Testis (tissue), 2 donors: ENCODE measurements at regions not wholly inside any gene's neighbourhood (a gene's known extent, or its start where the extent isn't known, plus 50 kb on each side); places are given as distances from the start of the nearest gene placed in this dataset.
"Not testable (repeated sequence)": the region's sequence is repeated elsewhere in the genome, so short reads cannot be mapped to it uniquely, and the experiment has no call there.

ENCODE experiments used
- DNase-seq: peaks from one replicate; pipeline ENCODE4 v3.0.0-alpha.2; 2019
- H3K27ac ChIP-seq, 2 donors: fragments of 200-600 bp; sonication (generic); one replicate each; pipeline ENCODE4 v1.5.1; 2019
- H3K27me3 ChIP-seq: fragments of 200-600 bp; sonication (generic); one replicate; pipeline ENCODE4 v1.5.1; 2019
- H3K36me3 ChIP-seq: fragments of 200-600 bp; sonication (generic); one replicate; pipeline ENCODE4 v1.5.1; 2017; ENCODE audit warnings: low read depth; ENCODE audit errors: missing control alignments
- H3K4me1 ChIP-seq: fragments of 200-600 bp; sonication (generic); one replicate; pipeline ENCODE4 v1.5.1; 2019
- H3K4me3 ChIP-seq, 2 donors: fragments of 200-600 bp; sonication (generic); one replicate each; pipeline ENCODE4 v1.5.1; 2017 to 2019
- H3K9me3 ChIP-seq: fragments of 200-600 bp; sonication (generic); one replicate; pipeline ENCODE4 v1.5.1; 2017
- POLR2A ChIP-seq: fragments of 450-650 bp; IDR thresholded peaks from one replicate; pipeline ENCODE4 v1.6.1; 2017; ENCODE audit warnings: antibody characterized with exemption, mild to moderate bottlenecking, moderate library complexity
- whole genome bisulfite sequencing, 2 donors: methylation state at CpG; one replicate each; pipeline ENCODE4 v1.1.5; 2018; 5-methylcytosine and 5-hydroxymethylcytosine counted together
- intact Hi-C: fragments of 100-400 bp; cut with DNase I; formaldehyde crosslinking; loops from one replicate; pipeline ENCODE4 v1.15.1; 2023; ENCODE audit warnings: low total_unique reads
- TF ChIP-seq, protein P1 (sequence below), 3 experiments: fragments of 450-650 bp in 2 of 3; fragments of 200-600 bp in 1 of 3; sonication (generic) in 1 of 3; IDR thresholded peaks; one replicate each; pipeline ENCODE4 v1.5.1; 2016 to 2019; ENCODE audit warnings: antibody characterized with exemption in 3 of 3, mild to moderate bottlenecking in 2 of 3, moderate library complexity in 1 of 3

DNA sequence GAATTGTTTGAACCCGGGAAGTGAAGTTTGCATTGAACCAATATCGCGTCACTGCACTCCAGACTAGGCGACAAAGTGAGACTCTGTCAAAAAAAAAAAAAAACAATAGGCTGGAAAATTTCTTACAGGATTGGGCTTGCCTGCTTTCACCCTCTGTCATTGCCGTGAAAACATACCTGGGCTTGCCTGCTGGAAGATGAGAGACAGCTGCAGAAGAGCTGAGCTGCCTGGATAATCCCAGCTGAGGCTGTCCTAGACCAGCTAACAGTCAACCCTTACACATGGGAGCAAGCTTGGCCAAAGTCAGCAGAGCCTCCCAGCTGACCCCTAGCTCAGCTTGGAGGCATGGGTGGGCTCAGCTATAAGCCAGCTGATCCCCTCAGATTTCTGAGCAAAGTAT is 306.2 kb downstream of the CCSER2 start:
- TF ChIP-seq, protein P1, sequence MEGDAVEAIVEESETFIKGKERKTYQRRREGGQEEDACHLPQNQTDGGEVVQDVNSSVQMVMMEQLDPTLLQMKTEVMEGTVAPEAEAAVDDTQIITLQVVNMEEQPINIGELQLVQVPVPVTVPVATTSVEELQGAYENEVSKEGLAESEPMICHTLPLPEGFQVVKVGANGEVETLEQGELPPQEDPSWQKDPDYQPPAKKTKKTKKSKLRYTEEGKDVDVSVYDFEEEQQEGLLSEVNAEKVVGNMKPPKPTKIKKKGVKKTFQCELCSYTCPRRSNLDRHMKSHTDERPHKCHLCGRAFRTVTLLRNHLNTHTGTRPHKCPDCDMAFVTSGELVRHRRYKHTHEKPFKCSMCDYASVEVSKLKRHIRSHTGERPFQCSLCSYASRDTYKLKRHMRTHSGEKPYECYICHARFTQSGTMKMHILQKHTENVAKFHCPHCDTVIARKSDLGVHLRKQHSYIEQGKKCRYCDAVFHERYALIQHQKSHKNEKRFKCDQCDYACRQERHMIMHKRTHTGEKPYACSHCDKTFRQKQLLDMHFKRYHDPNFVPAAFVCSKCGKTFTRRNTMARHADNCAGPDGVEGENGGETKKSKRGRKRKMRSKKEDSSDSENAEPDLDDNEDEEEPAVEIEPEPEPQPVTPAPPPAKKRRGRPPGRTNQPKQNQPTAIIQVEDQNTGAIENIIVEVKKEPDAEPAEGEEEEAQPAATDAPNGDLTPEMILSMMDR (IDR thresholded peaks at IDR 0.05): no peak
- Histone ChIP-seq H3K4me3 (no peak overlapping the region), H3K27me3 (no peaks in the 10 kb centered on the region), H3K4me1 (no peaks in the 10 kb centered on the region), H3K36me3 (no peaks in the 10 kb centered on the region), H3K9me3 (no peaks in the 10 kb centered on the region), H3K27ac (no peak overlapping the region)
- intact Hi-C loops: no loop called here
- WGBS, 2 donors: 92 to 93% methylated on average over 5 of the region's 5 CpGs
- DNase-seq: no peak

DNA sequence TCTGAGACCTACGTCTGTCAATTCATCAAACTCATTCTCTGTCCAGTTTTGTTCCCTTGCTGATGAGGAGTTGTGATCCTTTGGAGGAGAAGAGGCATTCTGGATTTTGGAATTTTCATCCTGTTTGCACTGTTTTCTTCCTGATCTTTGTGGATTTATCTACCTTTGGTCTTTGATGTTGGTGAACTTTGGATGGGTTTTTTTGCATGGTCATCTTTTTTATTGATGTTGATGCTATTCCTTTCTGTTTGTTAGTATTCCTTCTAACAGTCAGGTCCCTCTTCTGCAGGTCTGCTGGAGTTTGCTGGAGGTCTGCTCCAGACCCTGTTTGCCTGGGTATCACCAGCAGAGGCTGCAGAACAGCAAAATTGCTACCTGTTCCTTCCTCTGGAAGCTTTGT is 322.2 kb downstream of the CCSER2 start:
- DNase-seq, H3K4me1 ChIP-seq, H3K27me3 ChIP-seq, H3K9me3 ChIP-seq, intact Hi-C loops, H3K4me3 ChIP-seq, H3K27ac ChIP-seq, H3K36me3 ChIP-seq: not testable (repeated sequence)
- 92 to 95% methylated on average over 1 of the region's 1 CpG for WGBS, 2 donors

DNA sequence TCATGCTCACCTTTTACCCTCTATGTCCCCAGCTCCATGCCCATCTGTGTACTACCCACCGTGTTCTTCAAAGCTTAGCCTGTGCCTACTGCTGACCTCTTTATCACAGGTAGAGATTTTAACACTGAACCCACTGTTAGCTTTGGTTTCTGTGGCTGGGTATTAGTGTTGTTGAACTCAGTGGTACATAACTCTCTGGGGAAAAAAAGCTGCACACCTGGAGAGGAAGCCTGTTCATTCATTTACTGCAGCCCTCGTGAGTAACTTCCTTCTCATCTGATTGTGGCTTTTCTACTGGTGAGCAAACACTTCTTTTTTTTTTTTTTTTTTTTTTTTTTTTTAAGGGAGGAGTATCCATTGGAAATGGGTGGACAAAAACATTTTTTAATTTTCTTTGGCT is 326.3 kb downstream of the CCSER2 start:
- DNase-seq: no peak
- no peaks in the 10 kb centered on the region for H3K9me3 ChIP-seq
- no peak overlapping the region for H3K4me3 ChIP-seq
- H3K36me3 ChIP-seq: no peaks in the 10 kb centered on the region
- no peaks in the 10 kb centered on the region for H3K4me1 ChIP-seq
- no peak overlapping the region for H3K27ac ChIP-seq
- TF ChIP-seq, protein P1 (IDR thresholded peaks at IDR 0.05): no peak
- no peak for TF ChIP-seq POLR2A
- 60 to 70% methylated on average over 2 of the region's 2 CpGs for WGBS, 2 donors
- no peaks in the 10 kb centered on the region for H3K27me3 ChIP-seq
- intact Hi-C loops: no loop called here

DNA sequence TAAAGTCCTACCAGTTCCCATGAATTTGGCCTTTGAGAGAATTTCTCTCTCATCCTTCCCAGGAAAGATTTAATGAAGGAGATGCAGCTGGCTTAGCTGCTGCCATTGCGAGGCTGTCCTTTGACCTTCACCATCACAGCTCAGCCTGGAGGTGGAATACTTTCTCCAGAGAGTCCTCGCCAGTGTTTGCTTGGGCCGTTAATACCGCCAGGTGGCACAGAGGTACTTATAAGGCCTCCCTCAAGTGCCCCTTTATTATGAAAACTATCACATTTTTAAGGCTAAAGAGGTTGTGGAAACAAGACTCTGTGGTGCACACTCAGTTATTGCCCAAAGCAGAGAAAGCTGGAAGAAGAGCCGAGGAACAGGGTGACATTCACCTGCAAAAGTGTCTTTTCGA is 330.6 kb downstream of the CCSER2 start:
- Histone ChIP-seq H3K27ac (no peak overlapping the region), H3K9me3 (no peaks in the 10 kb centered on the region), H3K27me3 (no peaks in the 10 kb centered on the region), H3K36me3 (no peaks in the 10 kb centered on the region), H3K4me1 (no peaks in the 10 kb centered on the region), H3K4me3 (no peak overlapping the region)
- intact Hi-C loops: no loop called here
- no peak for TF ChIP-seq POLR2A
- TF ChIP-seq, protein P1 (IDR thresholded peaks at IDR 0.05): no peak
- 92 to 93% methylated on average over 6 of the region's 6 CpGs for WGBS, 2 donors
- DNase-seq: no peak

DNA sequence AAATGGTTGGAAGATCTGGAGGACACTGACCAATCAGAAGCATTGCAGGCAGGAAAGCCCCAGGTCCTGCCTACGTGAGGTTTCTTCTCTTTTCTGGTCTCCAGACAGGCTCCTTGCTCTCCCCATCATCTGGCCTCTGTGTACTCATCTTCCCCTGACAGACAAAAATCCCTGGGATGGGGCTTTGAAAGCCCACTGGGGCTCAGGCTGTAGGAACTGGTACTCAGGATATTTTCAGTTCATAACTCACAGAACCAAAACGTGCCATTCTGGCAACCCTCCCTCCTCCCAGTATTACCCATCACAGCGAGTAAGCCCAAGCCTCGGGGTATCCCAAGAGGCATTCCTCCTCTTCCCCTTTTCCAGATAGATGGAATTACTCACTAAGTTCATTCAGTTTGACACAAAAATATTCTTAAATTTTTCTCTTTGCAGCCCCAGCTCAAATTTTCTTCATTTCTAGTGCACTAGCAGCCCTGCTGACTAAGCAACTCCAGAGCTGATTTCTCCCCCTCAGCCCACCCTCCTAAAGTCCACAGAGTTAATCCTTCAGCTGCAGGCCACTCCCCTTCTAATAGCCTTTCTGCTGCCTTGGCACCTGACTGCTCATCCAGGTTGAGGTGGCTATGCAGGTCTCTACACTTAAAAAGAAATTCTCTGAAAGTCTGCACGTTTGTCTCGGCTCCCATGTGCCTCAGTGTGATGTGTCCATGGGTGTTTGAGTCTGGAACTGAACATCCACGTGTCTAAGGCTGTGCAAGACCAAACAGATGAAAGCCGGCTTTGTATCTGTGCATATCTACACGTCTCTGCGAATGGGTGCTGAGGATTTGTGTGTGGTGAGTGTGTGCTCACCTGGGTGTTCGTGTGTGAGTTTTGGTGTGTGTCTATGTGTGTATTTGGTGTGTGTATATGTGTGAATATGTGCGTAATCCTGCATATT is 331.4 kb downstream of the CCSER2 start:
- H3K4me1 ChIP-seq: no peaks in the 10 kb centered on the region
- TF ChIP-seq, protein P1 (IDR thresholded peaks at IDR 0.05): no peak
- no peak for TF ChIP-seq POLR2A
- no peaks in the 10 kb centered on the region for H3K9me3 ChIP-seq
- H3K4me3 ChIP-seq: no peak overlapping the region
- H3K27ac ChIP-seq: no peak overlapping the region
- 77 to 83% methylated on average over 10 to 12 of the region's 12 CpGs for WGBS, 2 donors
- no peaks in the 10 kb centered on the region for H3K27me3 ChIP-seq
- intact Hi-C loops: no loop called here
- DNase-seq: no peak
- H3K36me3 ChIP-seq: no peaks in the 10 kb centered on the region
